NOMO-1 (cell line): ENCODE measurements at regions not wholly inside any gene's neighbourhood (a gene's known extent, or its start where the extent isn't known, plus 50 kb on each side); places are given as distances from the start of the nearest gene placed in this dataset.
"Not testable (repeated sequence)": the region's sequence is repeated elsewhere in the genome, so short reads cannot be mapped to it uniquely, and the experiment has no call there.

Source experiments
- DNase-seq, 2 experiments: peaks; one replicate each; lab custom pipeline; 2025; ENCODE audit not compliant: unreplicated experiment in 2 of 2; lab: John Stamatoyannopoulos, UW

- DNase-seq: no peak
Observed at GRCh38 chr4:77220828-77221613, 64.0 kb downstream of the CCNG2 start.

GRCh38 chr4:77225022-77225421 lies 68.0 kb downstream of the CCNG2 start:
- no peak for DNase-seq

GRCh38 chr4:77226939-77227705 lies 70.1 kb downstream of the CCNG2 start:
- DNase-seq: no peak

GRCh38 chr4:77229433-77229832 lies 72.4 kb downstream of the CCNG2 start:
- no peak for DNase-seq

GRCh38 chr4:77232653-77233052 lies 75.6 kb downstream of the CCNG2 start:
- no peak for DNase-seq

- no peak for DNase-seq
Observed at GRCh38 chr4:77235289-77235854, 78.4 kb downstream of the CCNG2 start.

GRCh38 chr4:77236806-77237205 lies 79.8 kb downstream of the CCNG2 start:
- no peak for DNase-seq

- peak; percentile 25 to 27 for DNase-seq
Observed at GRCh38 chr4:77240469-77241066, 83.6 kb downstream of the CCNG2 start.

GRCh38 chr4:77248805-77249204 lies 91.8 kb downstream of the CCNG2 start:
- DNase-seq: no peak

- DNase-seq: no peak
Observed at GRCh38 chr4:77251751-77252150, 94.7 kb downstream of the CCNG2 start.

GRCh38 chr4:77263247-77263646 lies 106.2 kb downstream of the CCNG2 start:
- DNase-seq: no peak

- DNase-seq: not testable (repeated sequence)
Observed at GRCh38 chr4:77263976-77264375, 107.0 kb downstream of the CCNG2 start.

GRCh38 chr4:77264826-77265225 lies 107.8 kb downstream of the CCNG2 start:
- no peak for DNase-seq

GRCh38 chr4:77268108-77268507 lies 111.1 kb downstream of the CCNG2 start:
- no peak for DNase-seq

- no peak for DNase-seq
Observed at GRCh38 chr4:77269505-77269904, 112.5 kb downstream of the CCNG2 start.

- DNase-seq: no peak
Observed at GRCh38 chr4:77273412-77273811, 116.4 kb downstream of the CCNG2 start.

GRCh38 chr4:77279114-77279513 lies 122.1 kb downstream of the CCNG2 start:
- not testable (repeated sequence) for DNase-seq

- no peak for DNase-seq
Observed at GRCh38 chr4:77282305-77282704, 125.3 kb downstream of the CCNG2 start.

GRCh38 chr4:77284036-77284435 lies 127.0 kb downstream of the CCNG2 start:
- DNase-seq: no peak

- no peak for DNase-seq
Observed at GRCh38 chr4:77286906-77287305, 129.9 kb downstream of the CCNG2 start.

GRCh38 chr4:77293426-77293825 lies 136.4 kb downstream of the CCNG2 start:
- DNase-seq: no peak
